PC-9 (cell line): ENCODE measurements at regions not wholly inside any gene's neighbourhood (a gene's known extent, or its start where the extent isn't known, plus 50 kb on each side); places are given as distances from the start of the nearest gene placed in this dataset.
"Not testable (repeated sequence)": the region's sequence is repeated elsewhere in the genome, so short reads cannot be mapped to it uniquely, and the experiment has no call there.

ENCODE experiments used
- BruUV-seq: library from RNA; stranded (reverse); fragments of 400-500 nt; replicated peaks from 2 replicates; lab custom pipeline; 2021; lab: Mats Ljungman, UMichigan
- CTCF ChIA-PET: fragments of 300-600 bp; sonication (Branson Sonifier 250); formaldehyde crosslinking; loops from one replicate; lab custom pipeline; 2022; ENCODE audit warnings: antibody characterized with exemption; lab: Charles Lee
- POLR2A ChIA-PET: fragments of 300-600 bp; sonication (Branson Sonifier 250); formaldehyde crosslinking; loops from one replicate; lab custom pipeline; 2022; ENCODE audit warnings: antibody characterized with exemption; ENCODE audit not compliant: unreplicated experiment; lab: Charles Lee
- DNase-seq, 2 experiments: peaks; one replicate each; pipeline versions ENCODE4 v3.0.0 to v3.0.0-alpha.2; 2015 to 2022; ENCODE audit warnings: mixed read lengths in 1 of 2
- H2AFZ ChIP-seq: fragments of 200-600 bp; sonication (generic); 2 replicates; pipeline ENCODE4 v1.8.1; 2017; ENCODE audit warnings: antibody characterized with exemption
- H3F3A ChIP-seq: fragments of 200-600 bp; sonication (generic); 2 replicates; pipeline ENCODE4 v1.8.1; 2017; ENCODE audit warnings: antibody characterized with exemption, mild to moderate bottlenecking, low read depth; ENCODE audit not compliant: insufficient read depth
- H3K27ac ChIP-seq: fragments of 200-600 bp; sonication (generic); 2 replicates; pipeline ENCODE4 v1.6.1; 2016; ENCODE audit warnings: mixed run types
- H3K27me3 ChIP-seq: fragments of 200-600 bp; sonication (generic); 2 replicates; pipeline ENCODE4 v1.6.1; 2016; ENCODE audit warnings: low read depth, mixed run types; ENCODE audit not compliant: insufficient read depth
- H3K36me3 ChIP-seq: fragments of 200-600 bp; sonication (generic); 2 replicates; pipeline ENCODE4 v1.6.1; 2016; ENCODE audit warnings: low read depth, mixed run types
- H3K4me1 ChIP-seq: fragments of 200-600 bp; sonication (generic); replicated peaks from 2 replicates; pipeline ENCODE4 v1.6.1; 2016; ENCODE audit warnings: mixed run types; ENCODE audit not compliant: insufficient read depth
- H3K4me2 ChIP-seq: fragments of 200-600 bp; sonication (generic); 2 replicates; pipeline ENCODE4 v1.6.1; 2017; ENCODE audit warnings: mixed run types
- H3K4me3 ChIP-seq: fragments of 200-600 bp; sonication (generic); 2 replicates; pipeline ENCODE4 v1.6.1; 2016; ENCODE audit warnings: mixed run types
- H3K79me2 ChIP-seq: fragments of 200-600 bp; sonication (generic); 2 replicates; pipeline ENCODE4 v1.6.1; 2017; ENCODE audit warnings: low read depth, mixed run types
- H3K9me2 ChIP-seq: fragments of 200-600 bp; sonication (generic); 2 replicates; pipeline ENCODE4 v1.8.1; 2017; ENCODE audit warnings: mild to moderate bottlenecking; ENCODE audit not compliant: insufficient read depth
- H3K9me3 ChIP-seq: fragments of 200-600 bp; sonication (generic); 2 replicates; pipeline ENCODE4 v1.8.1; 2016; ENCODE audit warnings: low read depth; ENCODE audit not compliant: insufficient read depth
- H4K20me1 ChIP-seq: fragments of 200-600 bp; sonication (generic); 2 replicates; pipeline ENCODE4 v1.8.1; 2017; ENCODE audit not compliant: insufficient read depth
- CTCF ChIP-seq: fragments of 200-600 bp; sonication (generic); conservative IDR thresholded peaks from 2 replicates; pipeline ENCODE4 v1.6.1; 2017; ENCODE audit warnings: mixed run types, antibody characterized with exemption, mild to moderate bottlenecking, moderate library complexity
- EZH2 ChIP-seq: fragments of 200-600 bp; sonication (generic); IDR thresholded peaks from 2 replicates; pipeline ENCODE4 v1.8.0; 2017; ENCODE audit warnings: antibody characterized with exemption, low read depth
- intact Hi-C: fragments of 100-400 bp; cut with micrococcal nuclease; formaldehyde crosslinking; loops from one replicate; pipeline ENCODE4 v1.10.0; 2022; ENCODE audit not compliant: unreplicated experiment

- Histone ChIP-seq H3K27ac (no peak overlapping the region), H3K79me2 (no peaks in the 10 kb centered on the region), H4K20me1 (no peaks in the 10 kb centered on the region), H3K9me3 (no peaks in the 10 kb centered on the region), H3K9me2 (no peaks in the 10 kb centered on the region), H2AFZ (no peak overlapping the region), H3K4me2 (no peak overlapping the region), H3F3A (no peaks in the 10 kb centered on the region), H3K36me3 (no peaks in the 10 kb centered on the region), H3K27me3 (peaks cover 64% of the 10 kb centered on the region), H3K4me3 (no peak overlapping the region), H3K4me1 (no peaks in the 10 kb centered on the region)
- TF ChIP-seq CTCF (no peak), EZH2 (no peak)
- POLR2A ChIA-PET = no interaction called here
- no TSS peak for BruUV-seq
- CTCF ChIA-PET = no interaction called here
- intact Hi-C loops = no loop called here
- DNase-seq = no peak
Observed at GRCh38 chr9:65403721-65404120, 118.7 kb upstream of the FOXD4L5 start.

GRCh38 chr9:65403072-65403471 lies 118.1 kb upstream of the FOXD4L5 start:
- H3K79me2 ChIP-seq, H3F3A ChIP-seq, H3K4me3 ChIP-seq, DNase-seq, BruUV-seq, H3K4me1 ChIP-seq, H3K27ac ChIP-seq, CTCF ChIA-PET, H3K4me2 ChIP-seq, H4K20me1 ChIP-seq, POLR2A ChIA-PET, H3K9me2 ChIP-seq, H2AFZ ChIP-seq, intact Hi-C loops, H3K36me3 ChIP-seq, H3K9me3 ChIP-seq: not testable (repeated sequence)
- H3K27me3 ChIP-seq = peaks cover 57% of the 10 kb centered on the region

GRCh38 chr9:65402206-65402870 lies 117.3 kb upstream of the FOXD4L5 start:
- H4K20me1 ChIP-seq, H3K79me2 ChIP-seq, H3K4me1 ChIP-seq, DNase-seq, H3K4me3 ChIP-seq, H3K27ac ChIP-seq, BruUV-seq, H3F3A ChIP-seq, CTCF ChIA-PET, intact Hi-C loops, POLR2A ChIA-PET, H3K9me3 ChIP-seq, H3K9me2 ChIP-seq, H2AFZ ChIP-seq, H3K36me3 ChIP-seq, H3K4me2 ChIP-seq: not testable (repeated sequence)
- H3K27me3 ChIP-seq = peaks cover 52% of the 10 kb centered on the region

GRCh38 chr9:65401456-65402045 lies 116.5 kb upstream of the FOXD4L5 start:
- H3K4me2 ChIP-seq, POLR2A ChIA-PET, H3K36me3 ChIP-seq, H3K4me3 ChIP-seq, intact Hi-C loops, BruUV-seq, H3K9me3 ChIP-seq, H2AFZ ChIP-seq, H3K27ac ChIP-seq, H4K20me1 ChIP-seq, DNase-seq, H3K4me1 ChIP-seq, H3K79me2 ChIP-seq, H3K9me2 ChIP-seq, H3F3A ChIP-seq, CTCF ChIA-PET: not testable (repeated sequence)
- peaks cover 52% of the 10 kb centered on the region for H3K27me3 ChIP-seq
